HG03558 (cell line): ENCODE measurements at regions not wholly inside any gene's neighbourhood (a gene's known extent, or its start where the extent isn't known, plus 50 kb on each side); places are given as distances from the start of the nearest gene placed in this dataset.

Experiments used
- ATAC-seq: cut with Tn5 transposase; IDR thresholded peaks from one replicate; pipeline ENCODE4 v1.9.1; 2021; ENCODE audit warnings: moderate number of reproducible peaks; ENCODE audit not compliant: unreplicated experiment; ENCODE audit errors: extremely low read depth

GRCh38 chr7:36029311-36029710 lies 123.7 kb upstream of the EEPD1 start:
- ATAC-seq = no peak

DNA sequence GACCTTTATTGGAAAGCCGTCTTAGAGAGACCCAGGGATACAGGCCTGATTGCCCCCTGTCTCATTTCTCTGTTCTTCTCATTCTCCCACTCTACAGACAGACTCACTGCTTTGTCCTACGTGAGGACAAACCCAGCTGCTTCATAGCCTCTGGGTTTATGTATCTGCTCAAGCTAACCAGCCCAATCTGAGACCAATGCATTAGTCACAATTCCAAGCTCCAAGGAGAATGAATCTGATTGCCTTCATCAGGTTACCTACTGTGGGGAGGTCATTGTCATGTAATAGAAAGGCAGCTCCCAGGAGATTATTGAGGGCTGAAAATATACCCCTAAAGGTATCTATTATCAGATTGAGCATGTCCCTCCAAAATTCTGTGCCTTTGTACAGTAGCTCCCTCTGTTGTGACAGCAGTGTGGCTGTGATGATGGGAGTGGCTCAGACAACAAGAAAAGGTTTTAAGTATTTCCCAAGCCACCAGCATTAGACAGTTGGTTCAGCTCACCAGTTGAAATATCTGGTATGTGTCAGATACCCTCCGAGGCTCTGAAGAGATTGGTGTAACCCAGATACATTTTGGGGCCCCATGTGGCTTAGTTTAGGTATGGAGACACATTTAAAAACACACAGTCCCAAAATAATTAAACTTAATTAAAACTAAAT lies 123.1 kb upstream of the EEPD1 start:
- ATAC-seq = no peak

GRCh38 chr7:36032361-36032818 lies 120.7 kb upstream of the EEPD1 start:
- ATAC-seq = no peak

DNA sequence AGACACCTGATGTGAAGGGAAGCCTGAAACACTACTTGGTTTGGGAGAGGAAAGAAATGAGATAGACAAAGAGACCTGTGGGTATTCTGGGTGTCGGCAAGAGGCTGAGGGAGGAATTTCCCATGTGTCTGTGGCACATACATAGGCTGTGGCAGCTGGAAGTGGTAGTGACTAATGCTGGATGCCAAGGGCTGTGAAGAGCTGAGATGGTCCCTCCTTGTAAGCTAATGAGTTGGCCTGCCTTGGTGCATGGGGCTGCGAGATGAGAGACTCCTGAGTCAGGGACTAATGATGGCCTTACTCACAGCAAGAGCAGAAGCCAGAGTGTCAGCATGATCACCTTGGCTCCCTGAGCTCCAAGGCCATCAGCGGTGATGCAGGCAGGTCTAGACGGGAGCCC lies 119.0 kb upstream of the EEPD1 start:
- no peak for ATAC-seq

GRCh38 chr7:36035186-36035585 lies 117.9 kb upstream of the EEPD1 start:
- ATAC-seq = no peak

DNA sequence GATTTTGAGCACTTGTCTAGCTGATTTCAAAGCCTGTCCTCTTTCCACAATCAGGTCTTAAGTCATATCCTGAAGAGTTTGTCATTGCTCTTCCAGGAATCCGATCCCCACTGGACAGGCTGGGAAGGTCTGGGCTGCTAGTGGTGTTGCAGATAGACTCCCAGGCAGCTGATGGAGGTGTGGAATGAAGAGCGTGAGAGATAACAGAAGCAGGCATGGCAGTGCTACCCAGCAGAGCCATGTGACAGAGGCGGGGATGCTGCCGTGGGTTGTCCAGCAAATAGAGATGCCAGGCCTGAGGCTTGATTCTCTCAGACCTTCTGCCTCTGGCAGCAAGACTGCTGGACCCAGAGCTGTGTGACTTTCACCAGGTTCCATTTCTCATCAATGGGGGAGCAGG lies 116.5 kb upstream of the EEPD1 start:
- ATAC-seq = no peak

GRCh38 chr7:36037121-36037662 lies 115.9 kb upstream of the EEPD1 start:
- no peak for ATAC-seq

DNA sequence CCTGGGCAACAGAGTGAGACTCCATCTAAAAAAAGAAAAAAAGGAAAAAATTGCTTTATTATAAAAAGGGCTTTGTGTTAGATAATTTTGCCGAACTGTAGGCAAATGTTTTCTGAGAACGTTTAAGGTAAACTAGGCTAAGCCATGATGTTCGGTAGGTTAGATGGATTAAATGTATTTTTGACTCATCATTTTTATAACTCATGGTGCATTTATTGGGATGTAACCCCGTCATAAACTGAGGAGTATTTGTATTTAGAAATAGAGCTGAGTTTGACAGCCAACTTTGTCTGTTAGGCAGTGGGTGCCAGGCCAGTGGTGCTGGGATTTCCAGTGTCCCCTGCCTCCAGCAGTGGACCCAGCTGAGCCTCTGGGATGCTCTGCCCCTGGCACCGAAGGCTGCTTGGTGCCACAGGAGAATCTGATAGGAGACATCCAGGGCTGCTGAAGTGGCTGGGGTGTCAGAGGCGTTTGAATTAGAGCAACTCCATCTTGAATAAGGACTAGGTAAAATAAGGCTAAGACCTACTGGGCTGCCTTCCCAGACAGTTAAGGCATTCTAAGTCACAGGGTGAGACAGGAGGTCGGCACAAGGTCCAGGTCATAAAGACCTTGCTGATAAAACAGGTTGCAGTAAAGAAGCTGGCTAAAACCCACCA lies 114.9 kb upstream of the EEPD1 start:
- ATAC-seq = no peak

GRCh38 chr7:36039243-36039642 lies 113.8 kb upstream of the EEPD1 start:
- no peak for ATAC-seq

DNA sequence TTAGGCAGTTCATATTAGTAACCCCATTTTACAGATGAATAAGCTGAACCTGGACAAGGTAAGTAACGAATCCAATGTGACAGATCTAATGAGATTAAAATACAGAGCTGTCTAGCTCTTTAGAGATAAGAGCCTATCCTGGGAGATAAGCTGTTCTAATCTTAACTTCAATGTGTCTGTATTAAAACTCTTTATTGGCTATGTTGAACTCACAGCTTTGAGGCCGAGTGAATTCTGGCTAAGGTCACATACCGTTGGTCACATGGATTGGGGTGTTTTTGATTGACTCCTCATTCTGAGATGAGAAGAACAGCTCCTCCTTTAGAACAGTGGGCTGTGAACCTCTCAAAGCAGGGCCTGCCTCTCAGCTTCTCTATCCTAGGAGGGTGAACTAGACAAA lies 113.4 kb upstream of the EEPD1 start:
- no peak for ATAC-seq

- no peak for ATAC-seq
These were observed 112.4 kb upstream of the EEPD1 start for GRCh38 chr7:36040679-36041078.

DNA sequence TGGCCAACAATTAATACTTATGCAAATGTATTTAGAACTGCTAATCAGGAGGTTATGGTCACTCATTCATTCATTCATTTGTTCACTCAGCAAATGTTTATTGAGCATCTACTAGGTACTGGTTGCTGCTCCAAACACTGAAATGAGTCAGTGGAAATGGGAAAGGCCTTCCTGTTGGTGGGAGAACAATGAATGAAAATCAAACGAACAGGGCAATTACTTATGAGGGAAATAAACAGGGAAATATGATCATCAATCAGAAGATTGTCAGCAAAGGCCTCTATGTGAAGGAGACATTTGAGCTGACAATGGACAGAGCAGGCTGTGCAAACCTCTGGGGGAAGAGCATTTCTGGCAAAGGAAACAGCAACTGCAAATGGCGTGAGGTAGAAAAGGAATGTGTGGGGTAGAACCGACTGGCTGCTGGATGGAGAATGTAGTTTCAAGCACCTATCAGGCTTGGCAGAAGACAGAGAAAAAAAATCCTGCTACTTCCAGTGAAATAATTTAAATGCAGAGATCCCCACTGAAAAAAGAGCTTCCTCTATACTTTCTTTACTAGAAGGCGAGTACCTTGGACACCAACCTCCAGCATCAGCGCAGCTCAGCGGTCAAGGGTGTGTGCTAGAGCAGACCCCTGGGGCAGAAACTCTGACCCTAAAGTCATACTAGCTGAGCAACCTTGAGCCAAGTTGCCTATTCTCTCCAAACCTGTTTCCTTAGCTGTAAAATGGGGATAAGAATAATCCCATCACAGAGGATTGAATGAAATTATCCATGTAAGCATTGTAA lies 108.8 kb upstream of the EEPD1 start:
- ATAC-seq = no peak

DNA sequence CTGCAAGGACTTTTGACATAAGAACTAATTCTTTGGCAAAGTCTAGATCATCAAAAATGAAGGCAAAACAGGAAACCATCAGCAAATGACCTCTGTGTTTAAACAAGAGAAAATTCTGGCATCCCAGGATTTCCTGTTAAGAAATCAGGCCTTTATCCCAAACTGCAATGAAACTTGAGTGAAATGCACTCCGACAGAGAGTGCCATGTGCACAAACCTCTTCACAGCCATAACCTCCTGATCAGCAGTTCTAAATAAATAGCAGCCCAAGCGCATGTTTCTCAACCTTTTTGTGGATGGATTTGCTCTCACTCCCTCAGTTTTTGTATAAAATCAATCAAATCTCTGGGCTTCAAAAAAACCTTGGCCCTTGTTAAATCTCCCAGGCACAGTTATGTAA lies 107.7 kb upstream of the EEPD1 start:
- no peak for ATAC-seq

DNA sequence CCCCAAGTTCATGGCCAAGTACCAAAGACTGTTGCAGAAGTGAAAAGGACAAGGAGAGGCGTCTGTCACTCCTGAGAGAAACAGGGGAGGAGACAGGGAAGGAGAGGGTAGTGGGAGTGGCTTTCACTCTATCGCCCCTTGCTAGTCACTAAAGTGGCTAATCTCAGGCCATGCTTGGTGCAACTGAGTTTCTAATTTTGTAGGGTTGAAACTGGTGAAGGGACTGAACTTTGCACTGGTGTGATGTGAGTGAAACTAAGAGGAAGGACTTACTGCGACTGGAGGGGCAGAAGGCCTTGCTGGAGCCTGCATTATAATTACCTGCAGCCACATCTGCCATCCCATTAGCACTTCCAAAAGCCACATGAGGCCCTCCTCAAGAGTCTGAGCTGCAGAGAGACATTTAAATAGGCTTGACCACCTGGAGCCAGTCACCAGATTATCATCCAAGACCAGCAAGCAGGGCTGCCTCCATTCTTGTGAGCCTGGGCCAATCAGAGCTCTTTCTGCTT lies 107.2 kb upstream of the EEPD1 start:
- no peak for ATAC-seq

DNA sequence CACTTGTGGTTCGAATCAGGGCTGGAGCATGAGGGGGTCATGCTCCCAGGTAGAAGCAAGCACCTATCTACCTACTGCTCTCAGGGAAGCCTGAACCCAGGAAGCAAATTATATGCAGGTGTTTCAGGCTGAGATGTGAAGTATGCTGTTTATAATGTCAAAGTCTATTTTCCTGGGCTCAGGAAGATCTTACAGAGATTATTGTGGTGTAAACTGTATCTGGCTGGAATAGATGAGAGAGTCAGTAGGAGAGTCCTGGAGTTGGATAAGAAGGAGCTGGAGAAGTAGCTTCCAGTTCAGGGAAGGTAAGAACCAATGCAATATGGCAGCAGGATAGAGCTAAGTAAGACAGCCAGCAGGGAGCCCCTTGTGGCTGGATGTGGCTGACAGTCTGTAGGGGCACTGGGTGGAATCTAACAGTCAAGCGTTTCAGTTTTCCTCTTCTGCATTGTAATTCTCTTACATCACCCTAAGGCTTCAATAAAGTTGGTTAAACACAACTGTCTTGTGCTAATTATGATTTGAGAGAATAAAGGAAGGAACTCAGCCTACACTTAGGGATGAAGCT lies 105.9 kb upstream of the EEPD1 start:
- ATAC-seq = no peak

GRCh38 chr7:36048141-36048901 lies 104.7 kb upstream of the EEPD1 start:
- ATAC-seq = no peak

GRCh38 chr7:36048902-36049240 lies 104.2 kb upstream of the EEPD1 start:
- no peak for ATAC-seq

- no peak for ATAC-seq
These were observed 101.6 kb upstream of the EEPD1 start for GRCh38 chr7:36051501-36051900.

GRCh38 chr7:36053589-36053988 lies 99.5 kb upstream of the EEPD1 start:
- ATAC-seq = no peak

DNA sequence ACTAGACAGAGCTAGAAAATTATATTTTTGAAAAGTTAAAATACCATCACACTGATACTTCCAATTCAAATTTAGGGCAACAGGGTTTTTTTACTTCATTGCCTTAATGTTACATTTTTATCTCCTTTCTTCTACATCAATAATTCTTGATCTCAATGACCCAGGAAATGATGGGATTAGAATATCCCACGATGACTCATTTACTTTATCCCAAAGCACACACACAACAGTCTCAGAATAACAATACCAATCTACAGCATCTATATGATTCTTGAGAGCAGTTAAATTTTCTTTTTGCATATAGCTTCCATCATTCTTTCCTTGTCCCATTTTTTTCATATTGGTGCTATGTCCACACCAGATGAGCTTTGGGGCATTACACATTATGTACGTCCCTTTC lies 98.4 kb upstream of the EEPD1 start:
- no peak for ATAC-seq
